HepG2 (cell line): ENCODE measurements at regions not wholly inside any gene's neighbourhood (a gene's known extent, or its start where the extent isn't known, plus 50 kb on each side); places are given as distances from the start of the nearest gene placed in this dataset.
"Not testable (repeated sequence)": the region's sequence is repeated elsewhere in the genome, so short reads cannot be mapped to it uniquely, and the experiment has no call there.

Experiments used
- CTCF ChIP-seq: sonication (generic); formaldehyde crosslinking; IDR thresholded peaks from 2 replicates; pipeline ENCODE4 v1.5.0; 2020; ENCODE audit warnings: mild to moderate bottlenecking, missing genetic modification reagents, moderate library complexity
- MTERF4 ChIP-seq: sonication (generic); formaldehyde crosslinking; IDR thresholded peaks from 2 replicates; pipeline ENCODE4 v1.8.0; 2023; ENCODE audit warnings: mild to moderate bottlenecking, missing genetic modification reagents
- PATZ1 ChIP-seq: sonication (generic); formaldehyde crosslinking; IDR thresholded peaks from 2 replicates; pipeline ENCODE4 v1.4.0; 2020; ENCODE audit warnings: missing genetic modification reagents
- SNAI1 ChIP-seq: sonication (generic); formaldehyde crosslinking; IDR thresholded peaks from 2 replicates; pipeline ENCODE4 v1.5.0; 2020; ENCODE audit warnings: mild to moderate bottlenecking, missing genetic modification reagents, borderline replicate concordance
- ZNF124 ChIP-seq: sonication (generic); formaldehyde crosslinking; IDR thresholded peaks from 2 replicates; pipeline ENCODE4 v1.4.0; 2020; ENCODE audit warnings: missing genetic modification reagents
- ZNF264 ChIP-seq: sonication (generic); formaldehyde crosslinking; IDR thresholded peaks from 2 replicates; pipeline ENCODE4 v1.4.0; 2020; ENCODE audit warnings: missing genetic modification reagents

GRCh38 chr3:91499850-91500249 is 2392.4 kb downstream of the EPHA3 start:
- not testable (repeated sequence) for TF ChIP-seq ZNF264, ZNF124, CTCF, MTERF4, SNAI1, PATZ1 (CRISPR knock-in tag)
